MV-4-11 (cell line): ENCODE measurements at regions not wholly inside any gene's neighbourhood (a gene's known extent, or its start where the extent isn't known, plus 50 kb on each side); places are given as distances from the start of the nearest gene placed in this dataset.
"Not testable (repeated sequence)": the region's sequence is repeated elsewhere in the genome, so short reads cannot be mapped to it uniquely, and the experiment has no call there.

ENCODE experiments used
- DNase-seq: peaks from one replicate; lab custom pipeline; 2025; lab: John Stamatoyannopoulos, UW

GRCh38 chr2:52292801-52293200, 1260.9 kb upstream of the NRXN1 start:
- no peak for DNase-seq

- no peak for DNase-seq
Measured at GRCh38 chr2:52289741-52290140, 1257.8 kb upstream of the NRXN1 start.

DNA sequence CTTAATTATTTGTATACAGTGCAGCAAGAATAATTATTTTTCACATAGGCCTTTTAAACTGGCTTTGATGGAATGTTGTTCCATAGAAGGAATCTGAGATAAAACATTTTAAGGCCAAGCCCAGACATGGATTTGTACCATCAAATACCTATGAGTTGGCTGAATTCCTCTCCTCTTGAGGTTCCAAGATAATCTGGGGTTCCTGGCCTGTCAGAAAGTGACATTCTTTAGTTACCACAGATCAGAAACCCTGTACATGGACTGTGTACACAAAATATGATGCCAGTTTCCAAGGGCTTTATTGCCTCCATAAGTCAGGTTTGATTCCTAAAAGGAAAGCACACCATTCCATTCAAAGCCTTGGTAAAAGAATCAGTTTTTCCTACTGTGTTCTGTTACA, 1256.7 kb upstream of the NRXN1 start:
- no peak for DNase-seq

DNA sequence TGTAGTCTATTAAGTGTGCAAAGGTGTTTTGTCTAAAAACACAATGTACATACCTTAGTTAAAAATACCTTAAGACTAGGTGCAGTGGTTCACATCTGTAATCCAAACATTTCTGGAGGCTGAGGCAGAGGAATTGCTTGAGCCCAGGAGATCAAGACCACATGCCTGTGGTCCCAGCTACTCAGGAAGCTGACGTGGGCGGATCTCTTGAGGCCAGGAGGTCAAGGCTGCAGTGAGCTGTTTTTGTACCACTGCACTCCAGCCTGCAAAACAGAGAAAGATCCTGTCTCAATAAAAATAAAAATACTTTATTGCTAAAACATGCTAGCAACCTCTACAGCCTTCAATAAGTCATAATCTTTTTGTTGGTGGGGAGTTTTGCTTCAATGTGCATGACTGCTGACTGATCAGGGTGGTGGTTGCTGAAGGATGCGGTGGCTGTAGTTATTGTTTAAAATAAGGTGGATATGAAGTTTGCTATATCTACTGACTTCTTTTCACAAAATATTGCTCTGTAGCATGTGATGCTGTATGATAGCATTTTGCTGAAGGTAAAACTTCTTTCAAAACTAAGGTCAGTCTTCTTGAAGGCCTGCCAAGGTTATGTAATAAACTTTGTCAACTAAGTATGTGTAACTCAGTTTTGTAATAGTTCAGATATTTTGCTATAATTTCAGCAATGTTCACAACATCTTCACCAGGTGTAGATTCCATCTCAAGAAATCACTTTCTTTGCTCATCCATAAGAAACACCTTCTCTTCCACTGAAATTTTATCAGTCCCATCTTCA, 1238.0 kb upstream of the NRXN1 start:
- peak; percentile 30 for DNase-seq

- no peak for DNase-seq
Measured at GRCh38 chr2:52264911-52265310, 1233.0 kb upstream of the NRXN1 start.

DNA sequence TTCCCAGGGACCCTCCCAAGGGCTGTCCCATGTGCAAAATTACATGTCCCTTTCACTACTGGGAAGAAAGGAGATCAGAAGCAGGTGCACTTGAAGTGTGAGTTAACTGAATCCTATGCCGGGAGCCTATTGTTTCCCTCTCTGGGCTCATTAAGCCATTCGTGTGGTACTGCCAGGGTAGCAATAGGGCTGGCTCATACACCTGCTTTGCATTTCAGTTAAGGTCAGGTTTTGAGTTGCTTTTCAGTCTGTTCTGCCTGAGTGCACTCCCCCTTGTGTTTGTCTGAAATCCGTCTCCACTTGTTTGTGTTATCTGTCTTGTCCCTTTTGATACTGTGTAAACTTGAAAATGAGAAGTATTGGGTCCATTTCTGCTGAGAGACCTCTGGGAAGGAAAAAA, 1232.6 kb upstream of the NRXN1 start:
- DNase-seq, result no peak

DNA sequence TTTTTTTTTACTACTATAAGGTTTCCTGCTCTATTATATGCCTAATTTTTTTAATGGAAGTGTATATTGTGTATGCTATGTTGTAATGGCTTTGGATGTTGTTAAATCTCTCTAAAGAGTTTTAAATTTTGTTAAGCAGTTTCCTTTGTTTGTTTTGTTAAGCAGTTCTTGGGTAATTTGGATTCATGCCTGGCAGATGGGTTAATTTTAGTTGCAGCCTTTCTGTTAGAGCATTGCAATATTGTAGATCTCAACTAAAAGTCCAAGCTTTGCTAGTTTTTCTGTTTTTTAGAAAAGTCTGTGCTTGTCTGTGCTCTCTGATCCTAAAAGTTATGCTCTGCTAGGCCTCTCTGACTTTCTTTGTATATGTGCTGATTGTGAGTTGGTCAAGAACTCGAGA, 1229.0 kb upstream of the NRXN1 start:
- no peak for DNase-seq

- not testable (repeated sequence) for DNase-seq
Measured at GRCh38 chr2:52258967-52259366, 1227.0 kb upstream of the NRXN1 start.

- no peak for DNase-seq
Measured at GRCh38 chr2:52258038-52258437, 1226.1 kb upstream of the NRXN1 start.

DNA sequence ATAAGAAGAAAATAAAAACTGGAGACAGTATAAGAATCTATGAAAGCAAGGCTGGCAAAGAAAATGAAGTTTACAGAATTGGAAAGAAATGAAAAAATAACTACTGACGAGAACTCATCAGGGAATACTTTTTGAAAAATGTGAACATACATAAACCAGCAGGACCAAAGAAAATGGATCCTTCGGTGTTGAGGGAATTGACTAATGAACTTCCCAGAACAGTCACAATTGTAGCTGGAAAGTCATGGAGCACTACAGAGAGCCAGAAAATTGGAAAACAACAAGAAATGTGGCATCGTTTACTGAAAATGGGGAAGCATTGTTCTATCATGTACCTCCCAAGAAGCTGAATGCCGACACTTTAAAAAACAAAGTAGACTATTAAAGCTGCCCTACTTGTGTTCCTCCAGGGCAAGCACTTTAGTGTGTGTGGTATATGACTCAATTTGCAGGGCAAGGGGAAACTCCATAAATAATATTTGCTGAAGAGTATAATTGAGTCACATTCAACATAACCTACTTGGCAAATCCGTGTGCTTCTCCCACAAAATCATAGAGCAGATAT, 1221.6 kb upstream of the NRXN1 start:
- no peak for DNase-seq

DNA sequence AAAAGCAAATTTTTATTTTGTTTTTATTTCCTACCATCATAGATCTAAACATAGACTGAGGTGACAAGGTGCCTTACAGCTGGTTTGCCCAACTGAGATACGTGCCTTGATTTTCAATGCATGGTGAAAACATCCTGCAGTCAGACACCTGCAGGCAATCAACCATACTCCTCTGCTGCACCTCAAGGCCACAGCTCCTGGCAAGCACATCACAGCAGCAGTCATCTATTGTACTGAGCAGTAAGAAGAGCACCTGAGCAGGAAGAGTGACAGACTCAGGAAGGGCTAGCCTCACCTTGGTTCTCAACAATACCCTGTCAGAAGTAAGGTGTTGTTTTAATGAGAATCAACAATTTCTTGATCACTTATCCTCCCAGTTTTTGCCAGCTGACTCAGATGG, 1206.8 kb upstream of the NRXN1 start:
- no peak for DNase-seq

DNA sequence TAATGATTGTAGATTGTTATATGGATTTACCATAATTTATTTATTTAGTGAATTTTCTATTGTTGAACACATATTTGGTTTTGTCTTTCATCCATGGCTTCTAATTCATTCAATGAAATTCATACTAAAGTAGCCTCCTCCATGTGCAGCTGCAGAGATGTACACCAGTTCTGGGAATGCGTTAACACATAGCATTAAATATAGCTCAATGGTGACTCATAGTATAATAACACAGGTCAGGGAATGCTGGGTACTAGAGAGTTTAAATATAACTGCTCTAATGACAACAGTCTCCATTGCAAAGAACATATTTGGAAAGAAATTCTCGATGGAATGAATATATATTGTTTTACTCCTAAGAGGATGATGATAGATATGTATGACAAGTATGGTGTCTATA, 1190.2 kb upstream of the NRXN1 start:
- peak; percentile 7 for DNase-seq

- DNase-seq, result peak; percentile 6
Measured at GRCh38 chr2:52220393-52220792, 1188.5 kb upstream of the NRXN1 start.

- DNase-seq, result no peak
Measured at GRCh38 chr2:52210611-52211010, 1178.7 kb upstream of the NRXN1 start.

GRCh38 chr2:52210161-52210560, 1178.2 kb upstream of the NRXN1 start:
- no peak for DNase-seq

- DNase-seq, result no peak
Measured at GRCh38 chr2:52194342-52194741, 1162.4 kb upstream of the NRXN1 start.

- no peak for DNase-seq
Measured at GRCh38 chr2:52193804-52194203, 1161.9 kb upstream of the NRXN1 start.

GRCh38 chr2:52192656-52193055, 1160.7 kb upstream of the NRXN1 start:
- DNase-seq, result no peak

- peak; percentile 85 for DNase-seq
Measured at GRCh38 chr2:52181080-52181479, 1149.1 kb upstream of the NRXN1 start.

DNA sequence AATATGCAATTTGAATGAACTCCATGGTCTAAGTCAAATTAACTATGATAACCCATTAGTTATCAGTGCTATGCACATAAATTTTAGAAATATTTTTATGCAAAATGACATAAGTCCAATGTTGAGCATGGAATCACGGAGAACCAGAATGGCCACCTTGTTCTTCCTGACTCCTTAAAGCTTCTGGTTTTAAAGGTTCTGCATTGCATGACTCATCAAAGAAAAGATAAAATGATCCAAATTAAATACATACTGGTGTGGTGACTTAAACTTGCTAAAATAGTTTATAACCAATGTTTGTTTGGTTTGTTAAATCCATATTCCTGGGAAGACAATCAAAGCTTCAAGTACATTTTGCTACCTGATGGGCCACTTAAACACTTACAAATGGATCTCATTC, 1146.9 kb upstream of the NRXN1 start:
- no peak for DNase-seq

- no peak for DNase-seq
Measured at GRCh38 chr2:52145005-52145404, 1113.1 kb upstream of the NRXN1 start.

DNA sequence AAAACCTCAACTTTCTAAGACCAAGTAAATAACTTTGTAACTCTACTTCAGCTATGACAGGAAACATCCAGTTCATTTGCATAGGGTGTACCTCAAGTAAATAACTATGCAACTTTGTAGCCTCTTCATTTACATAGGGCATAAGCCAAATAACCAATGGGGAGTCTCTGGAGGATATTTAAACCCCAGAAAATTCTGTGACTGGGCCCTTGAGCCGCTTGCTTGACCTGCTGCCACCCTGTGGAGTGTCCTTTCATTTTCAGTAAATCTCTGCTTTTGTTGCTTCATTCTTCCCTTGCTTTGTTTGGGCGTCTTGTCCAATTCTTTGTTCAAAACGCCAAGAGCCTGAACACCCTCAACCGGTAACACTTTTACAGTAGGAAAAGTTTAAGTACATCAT, 1112.7 kb upstream of the NRXN1 start:
- DNase-seq, result no peak

- no peak for DNase-seq
Measured at GRCh38 chr2:52141076-52141475, 1109.1 kb upstream of the NRXN1 start.

GRCh38 chr2:52139241-52139640, 1107.3 kb upstream of the NRXN1 start:
- no peak for DNase-seq
